H1 (cell line): ENCODE measurements at regions not wholly inside any gene's neighbourhood (a gene's known extent, or its start where the extent isn't known, plus 50 kb on each side); places are given as distances from the start of the nearest gene placed in this dataset.
A peak's percentile ranks its signal among the peaks of the same experiment; 100 is the strongest.

Source experiments
- CTCF ChIA-PET: fragments of 300-600 bp; sonication (Branson Sonifier 250); formaldehyde crosslinking; loops from one replicate; lab custom pipeline; 2021; ENCODE audit not compliant: partially characterized antibody; lab: Charles Lee
- POLR2A ChIA-PET: fragments of 300-600 bp; sonication (Branson Sonifier 250); formaldehyde crosslinking; loops from one replicate; lab custom pipeline; 2021; ENCODE audit warnings: inconsistent platforms; ENCODE audit not compliant: partially characterized antibody; lab: Charles Lee
- DNase-seq, 2 experiments: peaks; one replicate each; pipeline versions ENCODE4 v3.0.0 to v3.0.0-alpha.2; 2010 to 2022; ENCODE audit warnings: low spot score in 2 of 2, low read depth in 1 of 2, mixed read lengths in 1 of 2
- FAIRE-seq: peaks from 2 replicates; lab custom pipeline; 2011; peaks lifted over from hg19 to GRCh38; lab: Jason Lieb, UNC
- H2AFZ ChIP-seq: 2 replicates; pipeline ENCODE4 v1.8.1; 2012; ENCODE audit warnings: low read length, inconsistent platforms
- H2AK5ac ChIP-seq: 2 replicates; pipeline ENCODE4 v1.6.1; 2013; ENCODE audit warnings: low read depth, low read length
- H2BK120ac ChIP-seq: replicated peaks from 2 replicates; pipeline ENCODE3; 2013; ENCODE audit warnings: low read depth, low read length, inconsistent platforms
- H2BK12ac ChIP-seq: 2 replicates; pipeline ENCODE4 v1.6.1; 2013; ENCODE audit warnings: low read depth, low read length
- H2BK15ac ChIP-seq: 2 replicates; pipeline ENCODE4 v1.6.1; 2013; ENCODE audit warnings: low read length
- H2BK20ac ChIP-seq: 2 replicates; pipeline ENCODE4 v1.6.1; 2013; ENCODE audit warnings: low read length
- H2BK5ac ChIP-seq: 2 replicates; pipeline ENCODE4 v1.6.1; 2013; ENCODE audit warnings: low read depth, low read length
- H3K14ac ChIP-seq: 2 replicates; pipeline ENCODE4 v1.6.1; 2013; ENCODE audit warnings: inconsistent platforms; ENCODE audit not compliant: insufficient read length
- H3K18ac ChIP-seq: 2 replicates; pipeline ENCODE4 v1.6.1; 2013; ENCODE audit warnings: low read length; ENCODE audit errors: extremely low read depth
- H3K23ac ChIP-seq: 2 replicates; pipeline ENCODE4 v1.6.1; 2013; ENCODE audit warnings: inconsistent platforms; ENCODE audit not compliant: insufficient read length
- H3K23me2 ChIP-seq: 2 replicates; pipeline ENCODE4 v1.6.1; 2013; ENCODE audit warnings: low read depth, low read length
- H3K27ac ChIP-seq: 2 replicates; pipeline ENCODE4 v1.6.1; 2011; ENCODE audit warnings: low read depth, low read length, inconsistent platforms
- H3K27me3 ChIP-seq, 4 experiments: replicated peaks in 1 of 4; 1 replicate in 1 of 4; 2 replicates in 3 of 4; pipeline versions ENCODE4 v1.6.1 to v1.8.1; 2011 to 2013; ENCODE audit warnings: low read length in 3 of 4, mild to moderate bottlenecking in 3 of 4, inconsistent platforms in 2 of 4, mixed read lengths in 2 of 4, moderate library complexity in 1 of 4; ENCODE audit not compliant: control insufficient read depth in 3 of 4, insufficient read depth in 3 of 4; ENCODE audit errors: extremely low read depth in 1 of 4
- H3K36me3 ChIP-seq, 4 experiments: 2 replicates each; pipeline versions ENCODE4 v1.6.1 to v1.8.1; 2011 to 2013; ENCODE audit warnings: mild to moderate bottlenecking in 4 of 4, low read length in 3 of 4, moderate library complexity in 2 of 4, control low read depth in 1 of 4, inconsistent platforms in 1 of 4; ENCODE audit not compliant: insufficient read depth in 4 of 4, control insufficient read depth in 2 of 4
- H3K4ac ChIP-seq: replicated peaks from 2 replicates; pipeline ENCODE3; 2013; ENCODE audit warnings: low read length, low read depth, mixed read lengths, inconsistent platforms; ENCODE audit not compliant: insufficient read length
- H3K4me1 ChIP-seq, 4 experiments: replicated peaks in 1 of 4; 1 replicate in 1 of 4; 2 replicates in 3 of 4; pipeline versions ENCODE4 v1.6.1 to v1.8.1; 2011 to 2013; ENCODE audit warnings: low read length in 3 of 4, inconsistent platforms in 2 of 4, mixed read lengths in 1 of 4; ENCODE audit not compliant: insufficient read depth in 4 of 4, control insufficient read depth in 3 of 4
- H3K4me2 ChIP-seq, 2 experiments: 2 replicates each; pipeline versions ENCODE4 v1.6.1 to v1.8.1; 2011 to 2013; ENCODE audit warnings: low read depth in 2 of 2, low read length in 2 of 2, control low read depth in 1 of 2, inconsistent platforms in 1 of 2, mild to moderate bottlenecking in 1 of 2; ENCODE audit not compliant: insufficient read depth in 1 of 2
- H3K4me3 ChIP-seq, 4 experiments: fragments of 200-600, 300-600 bp in 1 of 4; sonication (generic), shearing (Covaris generic), sonication (Bioruptor Twin) in 1 of 4; 2 replicates each; pipeline versions ENCODE4 v1.5.1 to v1.8.1; 2011 to 2016; ENCODE audit warnings: low read length in 4 of 4, low read depth in 3 of 4, control low read depth in 2 of 4, inconsistent platforms in 2 of 4, mild to moderate bottlenecking in 2 of 4, mixed read lengths in 1 of 4, moderate library complexity in 1 of 4; ENCODE audit not compliant: insufficient read depth in 2 of 4; ENCODE audit errors: extremely low read depth in 1 of 4
- H3K56ac ChIP-seq: replicated peaks from 2 replicates; pipeline ENCODE3; 2013; ENCODE audit warnings: low read depth, mild to moderate bottlenecking, mixed read lengths, low read length, inconsistent platforms; ENCODE audit not compliant: insufficient read length
- H3K79me1 ChIP-seq: 2 replicates; pipeline ENCODE4 v1.6.1; 2013; ENCODE audit warnings: low read depth, low read length, control low read depth
- H3K79me2 ChIP-seq, 2 experiments: 2 replicates each; pipeline versions ENCODE4 v1.6.1 to v1.8.1; 2012 to 2013; ENCODE audit warnings: low read length in 2 of 2, mild to moderate bottlenecking in 2 of 2, inconsistent platforms in 1 of 2; ENCODE audit not compliant: insufficient read depth in 2 of 2, control insufficient read depth in 1 of 2
- H3K9ac ChIP-seq, 4 experiments: replicated peaks in 1 of 4; 1 replicate in 1 of 4; 2 replicates in 3 of 4; pipeline versions ENCODE4 v1.6.1 to v1.8.1; 2011 to 2013; ENCODE audit warnings: low read depth in 3 of 4, low read length in 3 of 4, control low read depth in 2 of 4, mild to moderate bottlenecking in 2 of 4, moderate library complexity in 2 of 4, inconsistent platforms in 1 of 4; ENCODE audit errors: extremely low read depth in 1 of 4
- H3K9me3 ChIP-seq, 2 experiments: 2 replicates each; pipeline versions ENCODE4 v1.6.1 to v1.8.1; 2012 to 2013; ENCODE audit warnings: mild to moderate bottlenecking in 2 of 2, moderate library complexity in 2 of 2, control low read depth in 1 of 2, inconsistent platforms in 1 of 2, low read depth in 1 of 2, low read length in 1 of 2, mixed read lengths in 1 of 2; ENCODE audit not compliant: insufficient read depth in 2 of 2
- H4K20me1 ChIP-seq, 2 experiments: replicated peaks in 1 of 2; 2 replicates each; pipeline versions ENCODE3 to v1.8.1; 2011 to 2013; ENCODE audit warnings: inconsistent platforms in 2 of 2, low read length in 2 of 2, mild to moderate bottlenecking in 1 of 2; ENCODE audit not compliant: insufficient read depth in 2 of 2, control insufficient read depth in 1 of 2
- H4K5ac ChIP-seq: 2 replicates; pipeline ENCODE4 v1.6.1; 2013; ENCODE audit warnings: low read length, low read depth, mixed read lengths, inconsistent platforms; ENCODE audit not compliant: insufficient read length
- H4K8ac ChIP-seq: 2 replicates; pipeline ENCODE4 v1.8.0; 2013; ENCODE audit warnings: mild to moderate bottlenecking, moderate library complexity, low read length, inconsistent platforms; ENCODE audit not compliant: insufficient read depth; ENCODE audit errors: extremely low read depth
- H4K91ac ChIP-seq: replicated peaks from 2 replicates; pipeline ENCODE3; 2013; ENCODE audit warnings: low read length, mixed read lengths, inconsistent platforms; ENCODE audit not compliant: insufficient read length
- KDM1A ChIP-seq: fragments of 200-600, 300-600 bp; sonication (generic); IDR thresholded peaks from 2 replicates; pipeline ENCODE4 v1.7.1; 2016; ENCODE audit warnings: mild to moderate bottlenecking, low read length, borderline replicate concordance
- RAD21 ChIP-seq, 2 experiments: IDR thresholded peaks in 1 of 2; conservative IDR thresholded peaks in 1 of 2; 2 replicates each; pipeline ENCODE4 v1.6.1; 2011; ENCODE audit warnings: low read depth in 2 of 2, low read length in 2 of 2, improper control_type of control experiment in 1 of 2, inconsistent platforms in 1 of 2, mild to moderate bottlenecking in 1 of 2, moderate library complexity in 1 of 2
- SP1 ChIP-seq: IDR thresholded peaks from 2 replicates; pipeline ENCODE4 v1.6.1; 2011; ENCODE audit warnings: low read depth, low read length
- YY1 ChIP-seq: IDR thresholded peaks from 2 replicates; pipeline ENCODE4 v1.6.1; 2011; ENCODE audit warnings: low read depth, mild to moderate bottlenecking, low read length
- WGBS, 2 experiments: shearing (Covaris generic) in 1 of 2; methylation state at CpG; one replicate each; pipeline versions ENCODE4 v1.1.6 to v1.1.7; 2013 to 2015; ENCODE audit warnings: low lambda C conversion rate in 2 of 2, mixed read lengths in 2 of 2, inconsistent platforms in 1 of 2, low coverage in 1 of 2, missing lambda C conversion rate in 1 of 2; ENCODE audit not compliant: insufficient replicate concordance in 2 of 2, insufficient coverage in 1 of 2, insufficient read length in 1 of 2; ENCODE audit errors: extremely low coverage in 1 of 2, missing lambda C conversion rate in 1 of 2; 5-methylcytosine and 5-hydroxymethylcytosine counted together

DNA sequence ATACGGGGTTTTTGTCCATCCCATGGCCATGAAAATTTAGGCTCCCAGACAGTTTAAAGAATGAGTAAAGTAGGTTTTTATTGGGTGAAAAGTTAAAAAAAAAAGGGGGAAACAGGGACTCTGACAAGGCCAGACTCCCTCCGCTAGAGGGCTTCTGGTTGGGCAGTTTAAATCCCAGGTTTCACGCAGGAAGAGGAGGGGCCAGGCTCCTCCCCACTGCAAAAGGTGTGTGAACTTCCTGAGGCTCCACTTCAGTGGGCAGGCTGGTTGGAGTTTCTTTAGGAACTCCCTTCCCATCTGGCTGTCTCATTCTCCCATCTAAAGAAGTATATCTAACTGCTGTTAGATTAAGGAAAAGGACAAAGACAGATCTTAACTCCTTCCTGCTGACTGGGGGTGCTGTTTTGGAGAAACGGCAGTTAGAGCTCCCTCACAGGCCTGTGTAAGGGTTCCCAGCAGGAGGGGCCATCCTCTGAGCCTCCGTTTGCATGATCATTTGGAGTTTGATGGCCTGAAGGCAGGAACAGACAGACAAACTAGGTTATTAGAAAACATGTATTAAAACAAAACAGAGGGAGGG lies 1160.7 kb downstream of the CNTNAP5 start:
- Histone ChIP-seq H4K20me1 (no peaks in the 10 kb centered on the region), H3K79me2 (no peaks in the 10 kb centered on the region), H2BK5ac (no peak overlapping the region), H4K91ac (no peak overlapping the region), H3K36me3 (no peaks in the 10 kb centered on the region), H3K4me2 (no peak overlapping the region), H2BK20ac (no peak overlapping the region), H3K14ac (no peak overlapping the region), H3K18ac (peak overlapping the region; percentile 16; the same call in 1 of the 2 replicates), H2BK120ac (no peak overlapping the region), H3K9ac (no peak overlapping the region), H3K23me2 (no peaks in the 10 kb centered on the region; the same call in 1 of the 2 replicates), H2AK5ac (no peak overlapping the region), H3K4me3 (no peak overlapping the region), H3K27ac (no peak overlapping the region), H2BK12ac (no peak overlapping the region), H3K27me3 (no peaks in the 10 kb centered on the region), H3K9me3 (no peaks in the 10 kb centered on the region), H3K4ac (no peak overlapping the region), H3K4me1 (peaks cover 0 to 2% (median 0%) of the 10 kb centered on the region in 4 experiments; a peak in 1 of 7 replicates), H4K8ac (0 out of 2 replicates have a peak overlapping the region, but pooled peaks have one; percentile 68), H2AFZ (peak overlapping the region; percentile 98), H2BK15ac (no peak overlapping the region), H3K56ac (no peak overlapping the region), H3K23ac (no peak overlapping the region), H3K79me1 (no peaks in the 10 kb centered on the region; the same call in 1 of the 2 replicates), H4K5ac (no peak overlapping the region)
- DNase-seq (no peak), FAIRE-seq (no peak)
- ChIA-PET POLR2A (no interaction called here), CTCF (interaction anchor here (0.6 kb wide), 1 partner anchor 9 kb away, joined by 3 read pairs; no protein-coding TSS in a partner anchor)
- 62% methylated on average over 5 of the region's 5 CpGs; no CpG with 5 or more reads in 1 of the 2 experiments for WGBS, 2 experiments
- TF ChIP-seq YY1, result no peak
- no peak for TF ChIP-seq SP1
- 0 out of 4 replicates have a peak, but pooled peaks of 1 of the 2 experiments have one; percentile 2 for TF ChIP-seq RAD21 (IDR thresholded peaks at IDR 0.05 in 1 of 2, conservative IDR thresholded peaks at IDR 0.05 in 1 of 2; ENCODE audit: low read depth in 2 of 2, low read length in 2 of 2)
- no peak for TF ChIP-seq KDM1A
